HG03439 (cell line): ENCODE measurements at regions not wholly inside any gene's neighbourhood (a gene's known extent, or its start where the extent isn't known, plus 50 kb on each side); places are given as distances from the start of the nearest gene placed in this dataset.

ENCODE experiments used
- ATAC-seq: cut with Tn5 transposase; IDR thresholded peaks from one replicate; pipeline ENCODE4 v1.9.1; 2021; ENCODE audit warnings: mild to moderate bottlenecking, moderate library complexity; ENCODE audit not compliant: unreplicated experiment

GRCh38 chr17:79164913-79165695 lies 90.5 kb downstream of the ENGASE start:
- no peak for ATAC-seq

- no peak for ATAC-seq
Observed at GRCh38 chr17:79164408-79164807, 89.8 kb downstream of the ENGASE start.

GRCh38 chr17:79163071-79163470 lies 88.4 kb downstream of the ENGASE start:
- no peak for ATAC-seq

- no peak for ATAC-seq
Observed at GRCh38 chr17:79162012-79162963, 87.7 kb downstream of the ENGASE start.

- no peak for ATAC-seq
Observed at GRCh38 chr17:79160980-79161636, 86.5 kb downstream of the ENGASE start.

- no peak for ATAC-seq
Observed at GRCh38 chr17:79159926-79160325, 85.3 kb downstream of the ENGASE start.

GRCh38 chr17:79159471-79159870 lies 84.8 kb downstream of the ENGASE start:
- ATAC-seq = no peak

GRCh38 chr17:79156463-79157095 lies 82.0 kb downstream of the ENGASE start:
- ATAC-seq = no peak

GRCh38 chr17:79155701-79156100 lies 81.1 kb downstream of the ENGASE start:
- no peak for ATAC-seq

GRCh38 chr17:79154951-79155585 lies 80.4 kb downstream of the ENGASE start:
- ATAC-seq = no peak

- ATAC-seq = no peak
Observed at GRCh38 chr17:79154446-79154845, 79.8 kb downstream of the ENGASE start.

GRCh38 chr17:79153367-79154130 lies 78.9 kb downstream of the ENGASE start:
- no peak for ATAC-seq

GRCh38 chr17:79152636-79153035 lies 78.0 kb downstream of the ENGASE start:
- no peak for ATAC-seq

- ATAC-seq = no peak
Observed at GRCh38 chr17:79152110-79152509, 77.5 kb downstream of the ENGASE start.

- no peak for ATAC-seq
Observed at GRCh38 chr17:79150799-79151198, 76.2 kb downstream of the ENGASE start.

- no peak for ATAC-seq
Observed at GRCh38 chr17:79150035-79150733, 75.6 kb downstream of the ENGASE start.

GRCh38 chr17:79148584-79148983 lies 74.0 kb downstream of the ENGASE start:
- no peak for ATAC-seq

- no peak for ATAC-seq
Observed at GRCh38 chr17:79147746-79148506, 73.3 kb downstream of the ENGASE start.
